ENCODE measurements at regions not wholly inside any gene's neighbourhood (a gene's known extent, or its start where the extent isn't known, plus 50 kb on each side); places are given as distances from the start of the nearest gene placed in this dataset.

DNA sequence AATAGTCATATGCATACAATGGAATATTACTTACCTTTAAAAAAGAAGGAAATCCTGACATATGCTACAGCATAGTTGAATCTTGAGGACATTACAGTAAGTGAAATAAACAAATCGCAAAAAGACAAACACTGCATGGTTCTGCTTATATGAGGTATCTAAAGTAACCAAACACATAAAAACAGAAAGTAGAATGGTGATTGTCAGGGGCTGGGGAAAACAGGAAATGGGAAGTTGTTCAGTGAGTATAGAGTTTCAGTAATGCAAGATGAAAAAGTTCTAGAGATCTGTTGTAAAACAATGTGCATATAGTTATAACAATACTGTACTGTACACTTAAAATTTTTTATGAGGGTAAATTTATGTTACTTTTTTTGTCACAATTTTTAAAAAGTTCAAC lies 219.4 kb downstream of the KLF5 start:
- H3K4me2 ChIP-seq (ENCODE audit: low read length) = no peak overlapping the region
- no peaks in the 10 kb centered on the region for H4K20me1 ChIP-seq (ENCODE audit: insufficient read depth)
- H2AFZ ChIP-seq (ENCODE audit: low read depth, low read length, poor library complexity, severe bottlenecking) = no peak overlapping the region
- H3K4me1 ChIP-seq (ENCODE audit: control insufficient read depth in 1 of 2, insufficient read depth in 2 of 2, low read length in 2 of 2) = no peaks in the 10 kb centered on the region
- no peaks in the 10 kb centered on the region for H3K9me2 ChIP-seq (ENCODE audit: insufficient read depth)
- no peaks in the 10 kb centered on the region for H3K9me3 ChIP-seq (ENCODE audit: control insufficient read depth in 1 of 2, insufficient read depth in 1 of 2, low read depth in 1 of 2, low read length in 2 of 2)
- ChIA-PET CTCF (no interaction called here), RAD21 (ENCODE audit: low non-redundant PET in 1 of 2, low total read pairs in 2 of 2, uncharacterized antibody in 2 of 2, unreplicated experiment in 2 of 2) (no interaction called here), POLR2A (no interaction called here)
- TF ChIP-seq ZNF274 (IDR thresholded peaks at IDR 0.05; ENCODE audit: low read depth, low read length) = no peak
- TF ChIP-seq, protein P1, sequence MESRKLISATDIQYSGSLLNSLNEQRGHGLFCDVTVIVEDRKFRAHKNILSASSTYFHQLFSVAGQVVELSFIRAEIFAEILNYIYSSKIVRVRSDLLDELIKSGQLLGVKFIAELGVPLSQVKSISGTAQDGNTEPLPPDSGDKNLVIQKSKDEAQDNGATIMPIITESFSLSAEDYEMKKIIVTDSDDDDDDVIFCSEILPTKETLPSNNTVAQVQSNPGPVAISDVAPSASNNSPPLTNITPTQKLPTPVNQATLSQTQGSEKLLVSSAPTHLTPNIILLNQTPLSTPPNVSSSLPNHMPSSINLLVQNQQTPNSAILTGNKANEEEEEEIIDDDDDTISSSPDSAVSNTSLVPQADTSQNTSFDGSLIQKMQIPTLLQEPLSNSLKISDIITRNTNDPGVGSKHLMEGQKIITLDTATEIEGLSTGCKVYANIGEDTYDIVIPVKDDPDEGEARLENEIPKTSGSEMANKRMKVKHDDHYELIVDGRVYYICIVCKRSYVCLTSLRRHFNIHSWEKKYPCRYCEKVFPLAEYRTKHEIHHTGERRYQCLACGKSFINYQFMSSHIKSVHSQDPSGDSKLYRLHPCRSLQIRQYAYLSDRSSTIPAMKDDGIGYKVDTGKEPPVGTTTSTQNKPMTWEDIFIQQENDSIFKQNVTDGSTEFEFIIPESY (IDR thresholded peaks at IDR 0.05; ENCODE audit: extremely low read depth, insufficient replicate concordance, low read length) = no peak
- no peak for TF ChIP-seq YY1 (IDR thresholded peaks at IDR 0.05; ENCODE audit: extremely low read depth, insufficient replicate concordance, low read depth, low read length)
- no peak for TF ChIP-seq JUND (IDR thresholded peaks at IDR 0.05)
- TF ChIP-seq SP1 (IDR thresholded peaks at IDR 0.05; ENCODE audit: low read depth) = no peak
- TF ChIP-seq SIN3A (IDR thresholded peaks at IDR 0.05; ENCODE audit: low read depth) = no peak
- no peak for TF ChIP-seq TCF7L2 (IDR thresholded peaks at IDR 0.05; ENCODE audit: borderline replicate concordance, extremely low read depth, insufficient read depth, insufficient read length)
- TF ChIP-seq, protein P2, sequence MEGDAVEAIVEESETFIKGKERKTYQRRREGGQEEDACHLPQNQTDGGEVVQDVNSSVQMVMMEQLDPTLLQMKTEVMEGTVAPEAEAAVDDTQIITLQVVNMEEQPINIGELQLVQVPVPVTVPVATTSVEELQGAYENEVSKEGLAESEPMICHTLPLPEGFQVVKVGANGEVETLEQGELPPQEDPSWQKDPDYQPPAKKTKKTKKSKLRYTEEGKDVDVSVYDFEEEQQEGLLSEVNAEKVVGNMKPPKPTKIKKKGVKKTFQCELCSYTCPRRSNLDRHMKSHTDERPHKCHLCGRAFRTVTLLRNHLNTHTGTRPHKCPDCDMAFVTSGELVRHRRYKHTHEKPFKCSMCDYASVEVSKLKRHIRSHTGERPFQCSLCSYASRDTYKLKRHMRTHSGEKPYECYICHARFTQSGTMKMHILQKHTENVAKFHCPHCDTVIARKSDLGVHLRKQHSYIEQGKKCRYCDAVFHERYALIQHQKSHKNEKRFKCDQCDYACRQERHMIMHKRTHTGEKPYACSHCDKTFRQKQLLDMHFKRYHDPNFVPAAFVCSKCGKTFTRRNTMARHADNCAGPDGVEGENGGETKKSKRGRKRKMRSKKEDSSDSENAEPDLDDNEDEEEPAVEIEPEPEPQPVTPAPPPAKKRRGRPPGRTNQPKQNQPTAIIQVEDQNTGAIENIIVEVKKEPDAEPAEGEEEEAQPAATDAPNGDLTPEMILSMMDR (IDR thresholded peaks at IDR 0.05 in 2 of 3, conservative IDR thresholded peaks at IDR 0.05 in 1 of 3; ENCODE audit: borderline replicate concordance in 1 of 3, insufficient read depth in 1 of 3, low read depth in 2 of 3, low read length in 2 of 3) = no peak
- TF ChIP-seq POLR2AphosphoS5 (IDR thresholded peaks at IDR 0.05; ENCODE audit: low read depth, low read length) = no peak
- TF ChIP-seq CBX3 (IDR thresholded peaks at IDR 0.05; ENCODE audit: low read depth) = no peak
- TF ChIP-seq POLR2A (IDR thresholded peaks at IDR 0.05; ENCODE audit: borderline replicate concordance, extremely low read depth, insufficient read depth, insufficient read length) = no peak
- TF ChIP-seq, protein P3, sequence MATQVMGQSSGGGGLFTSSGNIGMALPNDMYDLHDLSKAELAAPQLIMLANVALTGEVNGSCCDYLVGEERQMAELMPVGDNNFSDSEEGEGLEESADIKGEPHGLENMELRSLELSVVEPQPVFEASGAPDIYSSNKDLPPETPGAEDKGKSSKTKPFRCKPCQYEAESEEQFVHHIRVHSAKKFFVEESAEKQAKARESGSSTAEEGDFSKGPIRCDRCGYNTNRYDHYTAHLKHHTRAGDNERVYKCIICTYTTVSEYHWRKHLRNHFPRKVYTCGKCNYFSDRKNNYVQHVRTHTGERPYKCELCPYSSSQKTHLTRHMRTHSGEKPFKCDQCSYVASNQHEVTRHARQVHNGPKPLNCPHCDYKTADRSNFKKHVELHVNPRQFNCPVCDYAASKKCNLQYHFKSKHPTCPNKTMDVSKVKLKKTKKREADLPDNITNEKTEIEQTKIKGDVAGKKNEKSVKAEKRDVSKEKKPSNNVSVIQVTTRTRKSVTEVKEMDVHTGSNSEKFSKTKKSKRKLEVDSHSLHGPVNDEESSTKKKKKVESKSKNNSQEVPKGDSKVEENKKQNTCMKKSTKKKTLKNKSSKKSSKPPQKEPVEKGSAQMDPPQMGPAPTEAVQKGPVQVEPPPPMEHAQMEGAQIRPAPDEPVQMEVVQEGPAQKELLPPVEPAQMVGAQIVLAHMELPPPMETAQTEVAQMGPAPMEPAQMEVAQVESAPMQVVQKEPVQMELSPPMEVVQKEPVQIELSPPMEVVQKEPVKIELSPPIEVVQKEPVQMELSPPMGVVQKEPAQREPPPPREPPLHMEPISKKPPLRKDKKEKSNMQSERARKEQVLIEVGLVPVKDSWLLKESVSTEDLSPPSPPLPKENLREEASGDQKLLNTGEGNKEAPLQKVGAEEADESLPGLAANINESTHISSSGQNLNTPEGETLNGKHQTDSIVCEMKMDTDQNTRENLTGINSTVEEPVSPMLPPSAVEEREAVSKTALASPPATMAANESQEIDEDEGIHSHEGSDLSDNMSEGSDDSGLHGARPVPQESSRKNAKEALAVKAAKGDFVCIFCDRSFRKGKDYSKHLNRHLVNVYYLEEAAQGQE (IDR thresholded peaks at IDR 0.05; ENCODE audit: low read depth) = no peak
- no peak for TF ChIP-seq SRF (IDR thresholded peaks at IDR 0.05; ENCODE audit: low read depth)
- TF ChIP-seq ELF1 (IDR thresholded peaks at IDR 0.05; ENCODE audit: borderline replicate concordance, low read depth) = no peak
- no peak for TF ChIP-seq EZH2phosphoT487 (IDR thresholded peaks at IDR 0.05; ENCODE audit: borderline replicate concordance)
- ATAC-seq = no peak
- DNase-seq (ENCODE audit: low read depth, low spot score) = no peak
- H3K27me3 ChIP-seq (ENCODE audit: insufficient read depth, low read length) = no peaks in the 10 kb centered on the region
- no peaks in the 10 kb centered on the region for H3K36me3 ChIP-seq (ENCODE audit: control insufficient read depth in 1 of 2, insufficient read depth in 2 of 2, low read length in 2 of 2)
- no TSS peak for BruUV-seq (replicated peaks)
- H3K27ac ChIP-seq (ENCODE audit: low read depth, low read length) = no peak overlapping the region
- H3K9ac ChIP-seq (ENCODE audit: low read length) = no peak overlapping the region
- intact Hi-C loops (cut with micrococcal nuclease) = no loop called here
- no peaks in the 10 kb centered on the region for H3K79me2 ChIP-seq (ENCODE audit: insufficient read depth, low read length)
- no peak overlapping the region for H3K4me3 ChIP-seq (replicated peaks in 1 of 2; ENCODE audit: low read depth in 1 of 2, low read length in 2 of 2)

All from HCT116 (cell line).